ENCODE measurements at regions not wholly inside any gene's neighbourhood (a gene's known extent, or its start where the extent isn't known, plus 50 kb on each side); places are given as distances from the start of the nearest gene placed in this dataset.

GRCh38 chr9:108567571-108567970, 288.2 kb downstream of the ACTL7B start:
- no peak overlapping the region for H3T11ph ChIP-seq (ENCODE audit: low read length)
- Mint-ChIP-seq H3K27me3 (ENCODE audit: low read depth) (no peaks in the 10 kb centered on the region), H3K4me1 (peaks cover 8 to 22% of the 10 kb centered on the region in 2 experiments), H3K9me3 (no peaks in the 10 kb centered on the region; a peak in 1 of 5 replicates), H3K36me3 (ENCODE audit: insufficient read depth in 1 of 3, low read depth in 3 of 3) (no peaks in the 10 kb centered on the region), H3K4me3 (no peak overlapping the region), H3K27ac (no peak overlapping the region; a peak in 1 of 7 replicates)
- no peak overlapping the region for H4K5ac ChIP-seq (ENCODE audit: insufficient read length, low read depth, low read length)
- H3K27me3 ChIP-seq (ENCODE audit: insufficient read depth, low read length): no peaks in the 10 kb centered on the region
- H3K9me3 ChIP-seq (ENCODE audit: control insufficient read depth, low read depth, low read length): no peaks in the 10 kb centered on the region
- H3K4ac ChIP-seq (ENCODE audit: low read depth, low read length): no peak overlapping the region
- H3K14ac ChIP-seq (ENCODE audit: insufficient read depth, low read length): no peak overlapping the region
- no peaks in the 10 kb centered on the region for H3K79me1 ChIP-seq (ENCODE audit: insufficient read depth, low read depth, low read length, poor library complexity, severe bottlenecking)
- no peak overlapping the region for H4K91ac ChIP-seq (ENCODE audit: insufficient read length, low read depth, low read length)
- H2BK120ac ChIP-seq (ENCODE audit: low read depth, low read length, poor library complexity, severe bottlenecking): no peak overlapping the region
- H2BK15ac ChIP-seq (ENCODE audit: low read depth, low read length): no peak overlapping the region
- no peaks in the 10 kb centered on the region for H3K4me1 ChIP-seq (ENCODE audit: insufficient read depth, low read length)
- H3K23me2 ChIP-seq (ENCODE audit: insufficient read length, low read depth, low read length, poor library complexity, severe bottlenecking): no peaks in the 10 kb centered on the region
- H3K4me2 ChIP-seq (ENCODE audit: insufficient read depth, insufficient read length, low read length): no peak overlapping the region
- H3K27ac ChIP-seq (ENCODE audit: insufficient read length, low read depth, low read length): no peak overlapping the region
- H3K18ac ChIP-seq (ENCODE audit: insufficient read length, low read depth, low read length): no peak overlapping the region
- no peaks in the 10 kb centered on the region for H4K20me1 ChIP-seq (ENCODE audit: control insufficient read depth, insufficient read depth, insufficient read length)
- no peak overlapping the region for H2AFZ ChIP-seq (ENCODE audit: low read length)
- H4K8ac ChIP-seq (replicated peaks; ENCODE audit: insufficient read length, low read depth, low read length): no peak overlapping the region
- no peak overlapping the region for H2BK12ac ChIP-seq (ENCODE audit: insufficient read length, low read depth, low read length)
- no CpG with 5 or more reads among the region's 1 CpG for WGBS (ENCODE audit: extremely low coverage, insufficient read length, low lambda C conversion rate)
- no peaks in the 10 kb centered on the region for H3K79me2 ChIP-seq (ENCODE audit: insufficient read depth, low read length)
- TF ChIP-seq CTCF (conservative IDR thresholded peaks at IDR 0.05): no peak
- no peak overlapping the region for H2BK5ac ChIP-seq (ENCODE audit: insufficient read length, low read length)
- H2BK20ac ChIP-seq (ENCODE audit: low read depth, low read length, poor library complexity, severe bottlenecking): no peak overlapping the region
- H3K23ac ChIP-seq (ENCODE audit: insufficient read length, low read depth, low read length): no peak overlapping the region
- no peak for DNase-seq
- no peak overlapping the region for H3K9ac ChIP-seq (ENCODE audit: extremely low read depth, insufficient read length, low read length)
- H3K56ac ChIP-seq (ENCODE audit: insufficient read length, low read depth, low read length): no peak overlapping the region
- no peak overlapping the region for H2AK5ac ChIP-seq (ENCODE audit: insufficient read length, low read length)
